CD14-positive monocyte (primary cell): ENCODE measurements at regions not wholly inside any gene's neighbourhood (a gene's known extent, or its start where the extent isn't known, plus 50 kb on each side); places are given as distances from the start of the nearest gene placed in this dataset.

Experiments
- DNase-seq, 3 donors: peaks; one replicate each; pipeline ENCODE4 v3.0.0-alpha.2; 2011 to 2022
- H2AFZ ChIP-seq: 2 replicates; pipeline ENCODE4 v1.6.0; 2012; ENCODE audit warnings: mild to moderate bottlenecking, low read depth, low read length, inconsistent platforms; ENCODE audit not compliant: insufficient read depth, poor library complexity, severe bottlenecking
- H3K27ac ChIP-seq, 2 donors: 1 replicate in 1 of 2; 2 replicates in 1 of 2; pipeline ENCODE4 v1.5.1; 2012 to 2013; ENCODE audit warnings: low read length in 2 of 2, control low read depth in 1 of 2, inconsistent platforms in 1 of 2, low read depth in 1 of 2, mild to moderate bottlenecking in 1 of 2
- H3K27me3 ChIP-seq, 2 donors: one replicate each; pipeline versions ENCODE4 v1.6.0 to v1.6.1; 2011 to 2013; ENCODE audit warnings: low read length in 2 of 2; ENCODE audit not compliant: control insufficient read depth in 2 of 2, insufficient read depth in 2 of 2
- H3K36me3 ChIP-seq, 2 donors: replicated peaks in 1 of 2; 1 replicate in 1 of 2; 2 replicates in 1 of 2; pipeline versions ENCODE4 v1.5.1 to v1.6.1; 2012 to 2013; ENCODE audit warnings: low read length in 2 of 2, control low read depth in 1 of 2, inconsistent platforms in 1 of 2, mild to moderate bottlenecking in 1 of 2; ENCODE audit not compliant: insufficient read depth in 2 of 2, control insufficient read depth in 1 of 2
- H3K4me1 ChIP-seq, 2 donors: 1 replicate in 1 of 2; 2 replicates in 1 of 2; pipeline versions ENCODE4 v1.5.1 to v1.6.1; 2012 to 2013; ENCODE audit warnings: low read length in 2 of 2, control low read depth in 1 of 2, inconsistent platforms in 1 of 2, mild to moderate bottlenecking in 1 of 2, moderate library complexity in 1 of 2; ENCODE audit not compliant: insufficient read depth in 2 of 2, control insufficient read depth in 1 of 2
- H3K4me2 ChIP-seq: replicated peaks from 2 replicates; pipeline ENCODE3; 2012; ENCODE audit warnings: low read length, moderate library complexity, mild to moderate bottlenecking; ENCODE audit not compliant: poor library complexity, severe bottlenecking; ENCODE audit errors: extremely low read depth
- H3K4me3 ChIP-seq, 3 experiments: fragments of 200-600 bp in 1 of 3; sonication (generic) in 1 of 3; replicated peaks in 1 of 3; 1 replicate in 2 of 3; 2 replicates in 1 of 3; pipeline ENCODE4 v1.5.1; 2011 to 2013; ENCODE audit warnings: low read length in 3 of 3, mild to moderate bottlenecking in 3 of 3, control low read depth in 2 of 3, low read depth in 2 of 3, inconsistent platforms in 1 of 3, moderate library complexity in 1 of 3
- H3K79me2 ChIP-seq: 2 replicates; pipeline ENCODE4 v1.6.0; 2012; ENCODE audit warnings: mild to moderate bottlenecking, control low read depth, inconsistent platforms, low read length, moderate library complexity; ENCODE audit not compliant: insufficient read depth
- H3K9ac ChIP-seq: 2 replicates; pipeline ENCODE4 v1.6.0; 2017; ENCODE audit warnings: low read length, mild to moderate bottlenecking; ENCODE audit not compliant: insufficient read depth, poor library complexity, severe bottlenecking
- H3K9me3 ChIP-seq, 2 donors: replicated peaks in 1 of 2; 1 replicate in 1 of 2; 2 replicates in 1 of 2; pipeline versions ENCODE4 v1.5.1 to v1.6.1; 2012 to 2013; ENCODE audit warnings: low read length in 2 of 2, control low read depth in 1 of 2; ENCODE audit not compliant: control insufficient read depth in 1 of 2, insufficient read depth in 1 of 2
- H4K20me1 ChIP-seq: 2 replicates; pipeline ENCODE4 v1.6.0; 2012; ENCODE audit warnings: mild to moderate bottlenecking, low read length, control low read depth, moderate library complexity; ENCODE audit not compliant: insufficient read depth
- H3K27ac Mint-ChIP-seq, 7 donors: one replicate each; pipeline ENCODE4 v1.8.0; 2020; ENCODE audit warnings: mild to moderate bottlenecking in 7 of 7, mixed read lengths in 7 of 7, moderate library complexity in 6 of 7, inconsistent platforms in 2 of 7
- H3K27me3 Mint-ChIP-seq, 3 donors: one replicate each; pipeline ENCODE4 v1.8.0; 2021 to 2022; ENCODE audit warnings: low read depth in 3 of 3, mild to moderate bottlenecking in 3 of 3, mixed read lengths in 3 of 3, moderate library complexity in 3 of 3, inconsistent platforms in 1 of 3
- H3K36me3 Mint-ChIP-seq, 2 donors: one replicate each; pipeline ENCODE4 v1.8.0; 2020; ENCODE audit warnings: mixed read lengths in 2 of 2, inconsistent platforms in 1 of 2, mild to moderate bottlenecking in 1 of 2
- H3K4me1 Mint-ChIP-seq: one replicate; pipeline ENCODE4 v1.8.0; 2020; ENCODE audit warnings: mild to moderate bottlenecking, mixed read lengths
- H3K4me3 Mint-ChIP-seq, 2 donors: one replicate each; pipeline ENCODE4 v1.8.0; 2020; ENCODE audit warnings: mild to moderate bottlenecking in 2 of 2, mixed read lengths in 2 of 2, moderate library complexity in 1 of 2
- H3K9me3 Mint-ChIP-seq, 7 donors: one replicate each; pipeline ENCODE4 v1.8.0; 2020 to 2022; ENCODE audit warnings: mixed read lengths in 7 of 7, mild to moderate bottlenecking in 6 of 7, moderate library complexity in 6 of 7, inconsistent platforms in 2 of 7
- WGBS: methylation state at CpG from one replicate; pipeline ENCODE4 v1.1.5; 2013; ENCODE audit warnings: missing lambda C conversion rate; ENCODE audit not compliant: insufficient coverage; 5-methylcytosine and 5-hydroxymethylcytosine counted together
- intact Hi-C, 2 donors: fragments of 100-400 bp; cut with micrococcal nuclease; formaldehyde crosslinking; loops; one replicate each; pipeline versions ENCODE4 v1.15.0 to v1.15.1; 2023
- TF ChIP-seq, protein P1 (sequence below): fragments of 200-600 bp; IDR thresholded peaks from one replicate; pipeline ENCODE4 v1.8.0; 2022; ENCODE audit warnings: antibody characterized with exemption, mild to moderate bottlenecking

DNA sequence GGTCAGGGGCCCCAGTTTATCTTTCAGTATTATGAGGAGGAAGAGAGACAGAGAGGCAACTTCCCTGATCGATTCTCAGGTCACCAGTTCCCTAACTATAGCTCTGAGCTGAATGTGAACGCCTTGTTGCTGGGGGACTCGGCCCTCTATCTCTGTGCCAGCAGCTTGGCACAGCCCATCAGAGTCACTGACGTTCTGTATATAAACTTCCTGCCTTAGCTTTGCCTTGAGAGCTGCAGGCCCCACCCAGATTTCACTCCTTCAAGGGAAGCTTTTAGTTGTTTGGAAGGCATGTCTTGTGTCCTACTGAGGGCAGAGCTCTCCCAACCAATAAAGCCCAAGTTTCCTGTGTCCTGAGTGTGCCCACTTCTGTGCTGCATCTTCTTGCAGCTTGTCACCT lies 242.5 kb upstream of the PRSS58 start:
- H4K20me1 ChIP-seq = no peaks in the 10 kb centered on the region
- H3K27me3 Mint-ChIP-seq = no peaks in the 10 kb centered on the region
- H3K4me3 ChIP-seq = no peak overlapping the region
- no CpG with 5 or more reads among the region's 4 CpGs for WGBS
- peaks cover 6 to 13% of the 10 kb centered on the region in 2 donors for H3K4me1 ChIP-seq
- H3K27ac Mint-ChIP-seq = peak overlapping the region in 1 of 7 donors; percentile 17
- no peak overlapping the region for H3K4me2 ChIP-seq
- H3K36me3 Mint-ChIP-seq = no peaks in the 10 kb centered on the region
- no peaks in the 10 kb centered on the region for H3K36me3 ChIP-seq
- intact Hi-C loops = no loop called here
- no peaks in the 10 kb centered on the region for H3K9me3 ChIP-seq
- H3K4me1 Mint-ChIP-seq = peaks cover 24% of the 10 kb centered on the region
- H3K79me2 ChIP-seq = no peaks in the 10 kb centered on the region
- DNase-seq = no peak
- no peak overlapping the region for H3K9ac ChIP-seq
- peak overlapping the region; percentile 43 for H2AFZ ChIP-seq
- TF ChIP-seq, protein P1, sequence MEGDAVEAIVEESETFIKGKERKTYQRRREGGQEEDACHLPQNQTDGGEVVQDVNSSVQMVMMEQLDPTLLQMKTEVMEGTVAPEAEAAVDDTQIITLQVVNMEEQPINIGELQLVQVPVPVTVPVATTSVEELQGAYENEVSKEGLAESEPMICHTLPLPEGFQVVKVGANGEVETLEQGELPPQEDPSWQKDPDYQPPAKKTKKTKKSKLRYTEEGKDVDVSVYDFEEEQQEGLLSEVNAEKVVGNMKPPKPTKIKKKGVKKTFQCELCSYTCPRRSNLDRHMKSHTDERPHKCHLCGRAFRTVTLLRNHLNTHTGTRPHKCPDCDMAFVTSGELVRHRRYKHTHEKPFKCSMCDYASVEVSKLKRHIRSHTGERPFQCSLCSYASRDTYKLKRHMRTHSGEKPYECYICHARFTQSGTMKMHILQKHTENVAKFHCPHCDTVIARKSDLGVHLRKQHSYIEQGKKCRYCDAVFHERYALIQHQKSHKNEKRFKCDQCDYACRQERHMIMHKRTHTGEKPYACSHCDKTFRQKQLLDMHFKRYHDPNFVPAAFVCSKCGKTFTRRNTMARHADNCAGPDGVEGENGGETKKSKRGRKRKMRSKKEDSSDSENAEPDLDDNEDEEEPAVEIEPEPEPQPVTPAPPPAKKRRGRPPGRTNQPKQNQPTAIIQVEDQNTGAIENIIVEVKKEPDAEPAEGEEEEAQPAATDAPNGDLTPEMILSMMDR = no peak
- H3K27me3 ChIP-seq = no peaks in the 10 kb centered on the region
- no peak overlapping the region for H3K4me3 Mint-ChIP-seq
- no peaks in the 10 kb centered on the region for H3K9me3 Mint-ChIP-seq
- H3K27ac ChIP-seq = no peak overlapping the region

DNA sequence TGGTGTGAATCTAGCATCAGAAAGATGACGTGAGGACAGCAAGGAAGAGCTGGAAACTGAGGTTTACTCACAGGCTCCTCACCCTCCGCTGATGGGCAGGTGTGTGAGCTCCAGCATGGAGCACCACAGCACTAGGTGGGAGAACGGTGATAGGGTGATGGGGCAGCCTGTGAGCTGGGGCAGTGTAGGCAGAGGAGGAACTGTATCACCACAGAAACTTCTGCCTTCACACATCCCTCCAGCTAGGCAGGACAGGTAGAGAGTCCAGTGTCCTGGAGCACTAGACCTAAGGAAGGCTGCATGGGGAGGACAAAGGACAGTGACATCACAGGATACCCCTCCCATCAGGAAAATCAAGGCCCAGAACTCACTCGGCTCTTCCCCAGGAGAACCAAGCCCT lies 241.8 kb upstream of the PRSS58 start:
- Histone ChIP-seq H3K36me3 (no peaks in the 10 kb centered on the region), H3K27me3 (no peaks in the 10 kb centered on the region), H2AFZ (no peak overlapping the region), H4K20me1 (no peaks in the 10 kb centered on the region), H3K9me3 (no peaks in the 10 kb centered on the region), H3K27ac (no peak overlapping the region), H3K4me3 (no peak overlapping the region), H3K79me2 (no peaks in the 10 kb centered on the region), H3K4me1 (peaks cover 6 to 13% of the 10 kb centered on the region in 2 donors), H3K4me2 (no peak overlapping the region), H3K9ac (no peak overlapping the region)
- WGBS = 55% methylated on average over 2 of the region's 4 CpGs
- H3K9me3 Mint-ChIP-seq = no peaks in the 10 kb centered on the region
- no peak for DNase-seq
- TF ChIP-seq, protein P1 = no peak
- no peak overlapping the region for H3K4me3 Mint-ChIP-seq
- intact Hi-C loops = loop anchor here in 1 of 2 donors (5.0 kb wide), 1 partner anchor 37 kb away; no protein-coding TSS in a partner anchor
- H3K27ac Mint-ChIP-seq = no peak overlapping the region
- peaks cover 24% of the 10 kb centered on the region for H3K4me1 Mint-ChIP-seq
- no peaks in the 10 kb centered on the region for H3K27me3 Mint-ChIP-seq
- H3K36me3 Mint-ChIP-seq = no peaks in the 10 kb centered on the region
